ENCODE measurements at regions not wholly inside any gene's neighbourhood (a gene's known extent, or its start where the extent isn't known, plus 50 kb on each side); places are given as distances from the start of the nearest gene placed in this dataset.

DNA sequence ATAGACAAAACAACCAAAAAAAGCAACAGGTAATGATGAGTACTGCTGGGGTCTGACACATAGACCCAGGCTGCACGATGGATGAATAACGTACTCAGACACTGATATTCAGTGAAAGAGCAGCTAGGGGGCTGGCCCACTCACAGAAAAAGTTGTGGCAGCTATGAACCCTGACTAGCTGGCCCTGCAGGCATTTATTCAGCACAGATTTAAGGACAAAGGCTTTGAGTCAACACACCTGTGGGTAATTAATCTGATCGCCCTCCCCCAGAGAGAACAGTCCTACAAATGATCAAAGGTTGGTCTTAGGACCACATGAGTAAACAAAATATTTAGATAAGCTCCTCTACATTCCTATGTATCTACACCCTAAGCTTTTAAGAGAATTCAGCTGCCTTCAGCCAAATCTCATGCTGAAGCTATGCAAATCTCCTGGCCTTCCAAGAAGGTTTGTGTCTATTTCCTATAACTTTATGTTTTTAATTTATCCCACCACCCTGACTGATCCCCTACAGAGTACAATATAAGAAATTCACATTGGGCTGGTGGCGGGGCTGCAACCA, 81.7 kb upstream of the NXT1 start:
- TF ChIP-seq, protein P1, sequence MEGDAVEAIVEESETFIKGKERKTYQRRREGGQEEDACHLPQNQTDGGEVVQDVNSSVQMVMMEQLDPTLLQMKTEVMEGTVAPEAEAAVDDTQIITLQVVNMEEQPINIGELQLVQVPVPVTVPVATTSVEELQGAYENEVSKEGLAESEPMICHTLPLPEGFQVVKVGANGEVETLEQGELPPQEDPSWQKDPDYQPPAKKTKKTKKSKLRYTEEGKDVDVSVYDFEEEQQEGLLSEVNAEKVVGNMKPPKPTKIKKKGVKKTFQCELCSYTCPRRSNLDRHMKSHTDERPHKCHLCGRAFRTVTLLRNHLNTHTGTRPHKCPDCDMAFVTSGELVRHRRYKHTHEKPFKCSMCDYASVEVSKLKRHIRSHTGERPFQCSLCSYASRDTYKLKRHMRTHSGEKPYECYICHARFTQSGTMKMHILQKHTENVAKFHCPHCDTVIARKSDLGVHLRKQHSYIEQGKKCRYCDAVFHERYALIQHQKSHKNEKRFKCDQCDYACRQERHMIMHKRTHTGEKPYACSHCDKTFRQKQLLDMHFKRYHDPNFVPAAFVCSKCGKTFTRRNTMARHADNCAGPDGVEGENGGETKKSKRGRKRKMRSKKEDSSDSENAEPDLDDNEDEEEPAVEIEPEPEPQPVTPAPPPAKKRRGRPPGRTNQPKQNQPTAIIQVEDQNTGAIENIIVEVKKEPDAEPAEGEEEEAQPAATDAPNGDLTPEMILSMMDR (IDR thresholded peaks at IDR 0.05) = no peak
- no peak for TF ChIP-seq POLR2A (IDR thresholded peaks at IDR 0.05)
